ENCODE measurements at regions not wholly inside any gene's neighbourhood (a gene's known extent, or its start where the extent isn't known, plus 50 kb on each side); places are given as distances from the start of the nearest gene placed in this dataset.
"Not testable (repeated sequence)": the region's sequence is repeated elsewhere in the genome, so short reads cannot be mapped to it uniquely, and the experiment has no call there.

DNA sequence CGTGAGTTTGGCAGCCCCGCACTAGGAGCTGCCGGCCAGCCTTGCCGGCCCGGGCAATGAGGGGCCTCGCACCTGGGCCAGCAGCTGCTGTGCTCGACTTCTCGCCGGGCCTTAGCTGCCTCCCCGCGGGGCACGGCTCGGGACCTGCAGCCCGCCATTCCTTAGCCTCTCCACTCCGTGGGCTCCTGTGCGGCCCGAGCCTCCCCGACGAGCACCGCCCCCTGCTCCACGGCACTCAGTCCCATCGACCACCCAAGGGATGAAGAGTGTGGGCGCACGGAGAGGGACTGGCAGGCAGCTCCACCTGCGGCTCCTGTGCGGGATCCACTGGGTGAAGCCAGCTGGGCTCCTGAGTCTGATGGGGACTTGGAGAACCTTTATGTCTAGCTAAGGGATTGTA lies 51.4 kb upstream of the CLEC6A start:
- H3K27ac ChIP-seq (ENCODE audit: low read depth, low read length, poor library complexity, severe bottlenecking); H3K4me1 ChIP-seq (ENCODE audit: insufficient read depth, low read length, poor library complexity, severe bottlenecking); H3K36me3 ChIP-seq (ENCODE audit: insufficient read depth, low read length, poor library complexity, severe bottlenecking); DNase-seq (ENCODE audit: low spot score); CTCF ChIA-PET; POLR2A ChIA-PET (ENCODE audit: low non-redundant PET); BruUV-seq (replicated peaks); intact Hi-C loops (cut with micrococcal nuclease; ENCODE audit: unreplicated experiment); H3K4me3 ChIP-seq (ENCODE audit: low read depth, low read length, poor library complexity, severe bottlenecking); H3K27me3 ChIP-seq (replicated peaks; ENCODE audit: insufficient read depth, low read depth, low read length, poor library complexity); H3K9me3 ChIP-seq (ENCODE audit: low read depth, low read length, poor library complexity, severe bottlenecking): not testable (repeated sequence)
